ENCODE measurements at regions not wholly inside any gene's neighbourhood (a gene's known extent, or its start where the extent isn't known, plus 50 kb on each side); places are given as distances from the start of the nearest gene placed in this dataset.

DNA sequence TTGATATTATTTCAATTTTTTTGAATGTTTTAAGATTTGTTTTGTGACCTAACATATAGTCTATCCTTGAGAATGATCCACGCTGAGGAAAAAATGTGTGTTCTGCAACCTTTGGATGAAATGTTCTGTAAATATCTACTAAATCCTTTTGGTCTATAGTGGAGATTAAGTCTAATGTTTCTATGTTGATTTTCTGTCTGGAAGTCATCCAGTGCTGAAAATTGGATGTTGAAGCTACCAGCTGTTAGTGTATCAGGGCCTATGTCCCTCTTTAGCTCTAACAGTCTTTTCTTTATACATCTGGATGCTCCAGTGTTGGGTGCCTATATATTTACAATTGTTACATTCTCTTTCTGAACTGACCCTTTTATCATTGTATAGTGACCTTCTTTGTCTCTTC, 422.3 kb downstream of the TMEM232 start (continued):
- TF ChIP-seq GABPA (IDR thresholded peaks at IDR 0.05; ENCODE audit: borderline replicate concordance, insufficient read depth, low read length) (no peak), SIRT6 (IDR thresholded peaks at IDR 0.05; ENCODE audit: low read length) (no peak), JUND (IDR thresholded peaks at IDR 0.05; ENCODE audit: low read length) (no peak), TAF7 (optimal IDR thresholded peaks at IDR 0.05; ENCODE audit: borderline replicate concordance, low read depth, low read length) (no peak)
- TF ChIP-seq, protein P1, sequence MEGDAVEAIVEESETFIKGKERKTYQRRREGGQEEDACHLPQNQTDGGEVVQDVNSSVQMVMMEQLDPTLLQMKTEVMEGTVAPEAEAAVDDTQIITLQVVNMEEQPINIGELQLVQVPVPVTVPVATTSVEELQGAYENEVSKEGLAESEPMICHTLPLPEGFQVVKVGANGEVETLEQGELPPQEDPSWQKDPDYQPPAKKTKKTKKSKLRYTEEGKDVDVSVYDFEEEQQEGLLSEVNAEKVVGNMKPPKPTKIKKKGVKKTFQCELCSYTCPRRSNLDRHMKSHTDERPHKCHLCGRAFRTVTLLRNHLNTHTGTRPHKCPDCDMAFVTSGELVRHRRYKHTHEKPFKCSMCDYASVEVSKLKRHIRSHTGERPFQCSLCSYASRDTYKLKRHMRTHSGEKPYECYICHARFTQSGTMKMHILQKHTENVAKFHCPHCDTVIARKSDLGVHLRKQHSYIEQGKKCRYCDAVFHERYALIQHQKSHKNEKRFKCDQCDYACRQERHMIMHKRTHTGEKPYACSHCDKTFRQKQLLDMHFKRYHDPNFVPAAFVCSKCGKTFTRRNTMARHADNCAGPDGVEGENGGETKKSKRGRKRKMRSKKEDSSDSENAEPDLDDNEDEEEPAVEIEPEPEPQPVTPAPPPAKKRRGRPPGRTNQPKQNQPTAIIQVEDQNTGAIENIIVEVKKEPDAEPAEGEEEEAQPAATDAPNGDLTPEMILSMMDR (IDR thresholded peaks at IDR 0.05; ENCODE audit: control extremely low read depth in 1 of 3, insufficient read depth in 1 of 3, low read depth in 1 of 3, low read length in 3 of 3), result no peak
